Suprapubic skin (tissue), 4 donors: ENCODE measurements at regions not wholly inside any gene's neighbourhood (a gene's known extent, or its start where the extent isn't known, plus 50 kb on each side); places are given as distances from the start of the nearest gene placed in this dataset.

Experiments
- EP300 ChIP-seq: sonication (generic); formaldehyde crosslinking; IDR thresholded peaks from one replicate; pipeline ENCODE4 v1.6.1; 2017; ENCODE audit warnings: antibody characterized with exemption
- POLR2AphosphoS5 ChIP-seq, 3 donors: sonication (generic); formaldehyde crosslinking; IDR thresholded peaks; one replicate each; pipeline ENCODE4 v1.6.1; 2017; ENCODE audit warnings: antibody characterized with exemption in 3 of 3
- TF ChIP-seq, protein P1 (sequence below), 2 donors: fragments of 200-600 bp in 1 of 2; fragments of 450-650 bp in 1 of 2; sonication (generic) in 1 of 2; IDR thresholded peaks; one replicate each; pipeline ENCODE4 v1.5.1; 2016 to 2019; ENCODE audit warnings: antibody characterized with exemption in 2 of 2, mild to moderate bottlenecking in 1 of 2, moderate library complexity in 1 of 2

DNA sequence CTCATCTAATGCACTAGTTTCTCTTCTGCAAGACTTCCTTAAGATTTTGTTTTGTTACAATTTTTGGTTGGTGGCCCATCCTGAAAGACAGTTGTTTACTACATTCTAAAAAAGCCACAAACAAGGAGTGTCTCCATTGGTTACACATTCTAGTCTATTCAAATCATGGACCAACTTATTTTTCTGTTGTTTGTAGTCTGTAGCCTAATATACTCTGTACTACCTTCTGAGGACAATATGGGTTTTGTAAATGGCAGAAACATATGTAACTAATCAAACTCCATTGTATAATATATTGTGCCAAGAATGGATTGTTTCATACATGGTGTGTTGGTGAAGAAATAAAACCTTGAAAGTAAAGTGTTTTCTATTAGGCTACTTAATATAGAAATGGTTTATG lies 79.5 kb upstream of the DHX40 start:
- TF ChIP-seq, protein P1, sequence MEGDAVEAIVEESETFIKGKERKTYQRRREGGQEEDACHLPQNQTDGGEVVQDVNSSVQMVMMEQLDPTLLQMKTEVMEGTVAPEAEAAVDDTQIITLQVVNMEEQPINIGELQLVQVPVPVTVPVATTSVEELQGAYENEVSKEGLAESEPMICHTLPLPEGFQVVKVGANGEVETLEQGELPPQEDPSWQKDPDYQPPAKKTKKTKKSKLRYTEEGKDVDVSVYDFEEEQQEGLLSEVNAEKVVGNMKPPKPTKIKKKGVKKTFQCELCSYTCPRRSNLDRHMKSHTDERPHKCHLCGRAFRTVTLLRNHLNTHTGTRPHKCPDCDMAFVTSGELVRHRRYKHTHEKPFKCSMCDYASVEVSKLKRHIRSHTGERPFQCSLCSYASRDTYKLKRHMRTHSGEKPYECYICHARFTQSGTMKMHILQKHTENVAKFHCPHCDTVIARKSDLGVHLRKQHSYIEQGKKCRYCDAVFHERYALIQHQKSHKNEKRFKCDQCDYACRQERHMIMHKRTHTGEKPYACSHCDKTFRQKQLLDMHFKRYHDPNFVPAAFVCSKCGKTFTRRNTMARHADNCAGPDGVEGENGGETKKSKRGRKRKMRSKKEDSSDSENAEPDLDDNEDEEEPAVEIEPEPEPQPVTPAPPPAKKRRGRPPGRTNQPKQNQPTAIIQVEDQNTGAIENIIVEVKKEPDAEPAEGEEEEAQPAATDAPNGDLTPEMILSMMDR (IDR thresholded peaks at IDR 0.05) = no peak
- no peak for TF ChIP-seq EP300
- TF ChIP-seq POLR2AphosphoS5 (IDR thresholded peaks at IDR 0.05) = no peak
